Osteocyte (in vitro differentiated cells): ENCODE measurements at regions not wholly inside any gene's neighbourhood (a gene's known extent, or its start where the extent isn't known, plus 50 kb on each side); places are given as distances from the start of the nearest gene placed in this dataset.

Experiments used
- DNase-seq: peaks from one replicate; pipeline ENCODE4 v3.0.0; 2021; ENCODE audit warnings: mixed read lengths; ENCODE audit not compliant: unreplicated experiment; ENCODE audit errors: extremely low spot score
- H3K27ac Mint-ChIP-seq: one replicate; pipeline ENCODE4 v1.8.0; 2021; ENCODE audit warnings: mild to moderate bottlenecking, mixed read lengths; ENCODE audit not compliant: unreplicated experiment
- H3K27me3 Mint-ChIP-seq: one replicate; pipeline ENCODE4 v1.8.0; 2021; ENCODE audit warnings: mixed read lengths; ENCODE audit not compliant: unreplicated experiment
- H3K36me3 Mint-ChIP-seq: one replicate; pipeline ENCODE4 v1.8.0; 2021; ENCODE audit warnings: mixed read lengths; ENCODE audit not compliant: unreplicated experiment
- H3K4me1 Mint-ChIP-seq: one replicate; pipeline ENCODE4 v1.8.0; 2021; ENCODE audit warnings: mixed read lengths; ENCODE audit not compliant: unreplicated experiment
- H3K4me3 Mint-ChIP-seq: one replicate; pipeline ENCODE4 v1.8.0; 2021; ENCODE audit warnings: mild to moderate bottlenecking, moderate library complexity, mixed read lengths; ENCODE audit not compliant: unreplicated experiment
- H3K9me3 Mint-ChIP-seq: one replicate; pipeline ENCODE4 v1.8.0; 2021; ENCODE audit warnings: mixed read lengths; ENCODE audit not compliant: unreplicated experiment
- CTCF ChIP-seq: fragments of 200-600 bp; sonication (generic); IDR thresholded peaks from 2 replicates; pipeline ENCODE4 v1.5.0; 2021; ENCODE audit warnings: antibody characterized with exemption, mild to moderate bottlenecking, moderate library complexity

GRCh38 chr11:133787379-133788141 is 57.8 kb downstream of the SPATA19 start:
- no peak for TF ChIP-seq CTCF
- Mint-ChIP-seq H3K27me3 (no peaks in the 10 kb centered on the region), H3K4me1 (no peaks in the 10 kb centered on the region), H3K36me3 (no peaks in the 10 kb centered on the region), H3K4me3 (no peak overlapping the region), H3K27ac (no peak overlapping the region), H3K9me3 (peaks cover 34% of the 10 kb centered on the region)
- DNase-seq, result no peak

GRCh38 chr11:133785795-133786340 is 59.4 kb downstream of the SPATA19 start:
- H3K4me3 Mint-ChIP-seq, result no peak overlapping the region
- no peak overlapping the region for H3K27ac Mint-ChIP-seq
- no peaks in the 10 kb centered on the region for H3K27me3 Mint-ChIP-seq
- H3K4me1 Mint-ChIP-seq, result no peaks in the 10 kb centered on the region
- H3K36me3 Mint-ChIP-seq, result no peaks in the 10 kb centered on the region
- no peak for DNase-seq
- no peak for TF ChIP-seq CTCF
- peaks cover 35% of the 10 kb centered on the region for H3K9me3 Mint-ChIP-seq

DNA sequence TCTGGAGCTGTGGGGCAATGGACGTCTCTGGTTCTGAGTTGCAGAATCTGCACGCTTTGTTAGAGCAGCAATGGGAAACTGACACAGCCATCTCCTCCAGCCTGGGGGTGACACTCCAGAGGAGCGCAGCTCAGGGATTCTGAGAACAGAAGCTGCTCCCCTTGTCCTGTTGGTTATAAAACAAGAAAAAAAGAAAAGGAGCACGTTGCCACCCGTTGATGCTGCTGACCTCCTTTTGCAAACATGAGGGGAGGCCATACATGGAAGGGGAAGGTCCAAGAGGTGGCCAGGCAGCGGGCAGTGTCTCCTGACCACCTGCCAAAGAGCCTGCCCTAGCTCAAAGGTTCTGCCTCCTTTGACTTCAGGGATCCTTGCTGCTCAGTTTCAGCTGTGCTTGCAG is 61.0 kb downstream of the SPATA19 start:
- H3K36me3 Mint-ChIP-seq, result no peaks in the 10 kb centered on the region
- DNase-seq, result no peak
- H3K27ac Mint-ChIP-seq, result no peak overlapping the region
- H3K4me1 Mint-ChIP-seq, result no peaks in the 10 kb centered on the region
- TF ChIP-seq CTCF, result no peak
- peaks cover 33% of the 10 kb centered on the region for H3K9me3 Mint-ChIP-seq
- no peak overlapping the region for H3K4me3 Mint-ChIP-seq
- no peaks in the 10 kb centered on the region for H3K27me3 Mint-ChIP-seq

DNA sequence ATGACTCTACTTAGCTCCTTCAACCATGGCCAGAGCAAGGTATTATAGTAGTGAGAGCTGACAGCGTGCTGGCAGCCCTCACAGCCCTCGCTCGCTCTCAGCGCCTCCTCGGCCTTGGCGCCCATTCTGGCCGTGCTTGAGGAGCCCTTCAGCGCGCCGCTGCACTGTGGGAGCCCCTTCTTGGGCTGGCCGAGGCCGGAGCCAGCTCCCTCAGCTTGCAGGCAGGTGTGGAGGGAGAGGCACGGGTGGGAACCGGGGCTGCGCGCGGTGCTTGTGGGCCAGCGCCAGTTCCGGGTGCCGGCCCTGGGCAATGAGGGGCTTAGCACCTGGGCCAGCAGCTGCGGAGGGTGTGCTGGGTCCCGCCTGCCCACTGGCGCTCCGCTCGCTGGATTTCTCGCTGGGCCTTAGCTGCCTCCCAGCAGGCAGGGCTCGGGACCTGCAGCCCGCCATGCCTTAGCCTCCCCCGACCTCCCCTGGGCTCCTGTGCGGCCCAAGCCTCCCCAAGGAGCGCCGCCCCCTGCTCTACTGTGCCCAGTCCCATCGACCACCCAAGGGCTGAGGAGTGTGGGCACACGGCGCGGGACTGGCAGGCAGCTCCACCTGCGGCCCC is 63.1 kb downstream of the SPATA19 start:
- H3K27ac Mint-ChIP-seq, result no peak overlapping the region
- no peak for DNase-seq
- H3K27me3 Mint-ChIP-seq, result no peaks in the 10 kb centered on the region
- H3K9me3 Mint-ChIP-seq, result peaks cover 34% of the 10 kb centered on the region
- no peak overlapping the region for H3K4me3 Mint-ChIP-seq
- no peaks in the 10 kb centered on the region for H3K36me3 Mint-ChIP-seq
- no peak for TF ChIP-seq CTCF
- H3K4me1 Mint-ChIP-seq, result no peaks in the 10 kb centered on the region

DNA sequence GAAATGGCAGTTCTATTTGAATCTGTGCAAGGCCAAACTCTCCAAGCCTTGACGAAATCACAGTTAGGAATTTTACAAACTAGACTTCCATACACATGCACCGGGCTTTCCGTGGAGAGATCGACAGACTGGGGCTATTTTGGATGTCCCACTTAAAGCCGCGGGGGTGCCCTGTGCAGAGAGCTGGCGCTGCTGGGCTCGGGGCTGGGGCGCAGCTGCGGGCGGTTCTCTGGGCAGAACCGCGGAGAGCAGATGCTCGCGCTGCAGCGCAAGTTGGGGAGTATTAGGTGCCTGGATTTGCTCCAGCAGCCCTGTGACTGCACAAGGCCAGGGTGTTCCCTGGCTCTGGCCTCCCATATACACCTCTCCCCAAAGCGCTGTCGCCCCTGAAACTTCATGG is 67.2 kb downstream of the SPATA19 start:
- Mint-ChIP-seq H3K9me3 (peaks cover 46% of the 10 kb centered on the region), H3K4me1 (no peaks in the 10 kb centered on the region)
- DNase-seq, result no peak

More for the DNA sequence above, 67.2 kb downstream of the SPATA19 start:
- TF ChIP-seq CTCF, result no peak
- no peak overlapping the region for H3K27ac Mint-ChIP-seq
- H3K4me3 Mint-ChIP-seq, result no peak overlapping the region
- H3K27me3 Mint-ChIP-seq, result no peaks in the 10 kb centered on the region
- no peaks in the 10 kb centered on the region for H3K36me3 Mint-ChIP-seq
